ENCODE measurements at regions not wholly inside any gene's neighbourhood (a gene's known extent, or its start where the extent isn't known, plus 50 kb on each side); places are given as distances from the start of the nearest gene placed in this dataset.

GRCh38 chr14:84856751-84857534, 673.0 kb upstream of the FLRT2 start:
- TF ChIP-seq CTCF (IDR thresholded peaks at IDR 0.05; ENCODE audit: extremely low read depth in 1 of 2, insufficient read depth in 1 of 2, low read depth in 1 of 2, low read length in 2 of 2), result no peak
- TF ChIP-seq POLR2A (IDR thresholded peaks at IDR 0.05; ENCODE audit: low read depth, low read length), result no peak
- TF ChIP-seq MYC (IDR thresholded peaks at IDR 0.05; ENCODE audit: low read depth, low read length), result no peak
